PC-3 (cell line): ENCODE measurements at regions not wholly inside any gene's neighbourhood (a gene's known extent, or its start where the extent isn't known, plus 50 kb on each side); places are given as distances from the start of the nearest gene placed in this dataset.

Experiments
- EZH2 ChIP-seq: fragments of 300-600 bp; sonication (generic); IDR thresholded peaks from one replicate; pipeline ENCODE4 v1.6.1; 2017; ENCODE audit warnings: antibody characterized with exemption, mild to moderate bottlenecking, low read length; ENCODE audit not compliant: unreplicated experiment
- TF ChIP-seq, protein P1 (sequence below): fragments of 300-600 bp; sonication (generic); conservative IDR thresholded peaks from 2 replicates; pipeline ENCODE4 v1.5.1; 2017; ENCODE audit warnings: antibody characterized with exemption, low read depth, mild to moderate bottlenecking, low read length

DNA sequence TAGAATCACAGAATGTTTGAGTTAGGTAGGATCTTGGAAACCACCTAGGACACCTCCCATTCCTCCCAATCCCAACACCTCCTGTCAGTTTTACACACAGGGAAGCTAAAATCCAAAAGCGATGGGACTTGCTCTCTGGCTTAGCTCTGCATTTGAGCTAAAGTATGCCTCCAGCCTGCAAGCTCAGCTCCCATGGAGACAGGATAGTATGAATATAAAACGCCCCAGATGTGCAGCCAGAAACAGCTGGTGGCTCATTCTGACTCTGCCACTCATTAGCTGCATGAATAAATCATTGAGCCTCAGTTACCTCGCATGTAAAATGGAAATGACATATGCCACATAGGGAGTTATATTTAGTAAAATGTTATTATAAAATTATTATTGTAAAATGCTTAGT lies 336.0 kb downstream of the SUCLA2 start:
- no peak for TF ChIP-seq EZH2
- TF ChIP-seq, protein P1, sequence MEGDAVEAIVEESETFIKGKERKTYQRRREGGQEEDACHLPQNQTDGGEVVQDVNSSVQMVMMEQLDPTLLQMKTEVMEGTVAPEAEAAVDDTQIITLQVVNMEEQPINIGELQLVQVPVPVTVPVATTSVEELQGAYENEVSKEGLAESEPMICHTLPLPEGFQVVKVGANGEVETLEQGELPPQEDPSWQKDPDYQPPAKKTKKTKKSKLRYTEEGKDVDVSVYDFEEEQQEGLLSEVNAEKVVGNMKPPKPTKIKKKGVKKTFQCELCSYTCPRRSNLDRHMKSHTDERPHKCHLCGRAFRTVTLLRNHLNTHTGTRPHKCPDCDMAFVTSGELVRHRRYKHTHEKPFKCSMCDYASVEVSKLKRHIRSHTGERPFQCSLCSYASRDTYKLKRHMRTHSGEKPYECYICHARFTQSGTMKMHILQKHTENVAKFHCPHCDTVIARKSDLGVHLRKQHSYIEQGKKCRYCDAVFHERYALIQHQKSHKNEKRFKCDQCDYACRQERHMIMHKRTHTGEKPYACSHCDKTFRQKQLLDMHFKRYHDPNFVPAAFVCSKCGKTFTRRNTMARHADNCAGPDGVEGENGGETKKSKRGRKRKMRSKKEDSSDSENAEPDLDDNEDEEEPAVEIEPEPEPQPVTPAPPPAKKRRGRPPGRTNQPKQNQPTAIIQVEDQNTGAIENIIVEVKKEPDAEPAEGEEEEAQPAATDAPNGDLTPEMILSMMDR: no peak
